ENCODE measurements at regions not wholly inside any gene's neighbourhood (a gene's known extent, or its start where the extent isn't known, plus 50 kb on each side); places are given as distances from the start of the nearest gene placed in this dataset.
"Not testable (repeated sequence)": the region's sequence is repeated elsewhere in the genome, so short reads cannot be mapped to it uniquely, and the experiment has no call there.

DNA sequence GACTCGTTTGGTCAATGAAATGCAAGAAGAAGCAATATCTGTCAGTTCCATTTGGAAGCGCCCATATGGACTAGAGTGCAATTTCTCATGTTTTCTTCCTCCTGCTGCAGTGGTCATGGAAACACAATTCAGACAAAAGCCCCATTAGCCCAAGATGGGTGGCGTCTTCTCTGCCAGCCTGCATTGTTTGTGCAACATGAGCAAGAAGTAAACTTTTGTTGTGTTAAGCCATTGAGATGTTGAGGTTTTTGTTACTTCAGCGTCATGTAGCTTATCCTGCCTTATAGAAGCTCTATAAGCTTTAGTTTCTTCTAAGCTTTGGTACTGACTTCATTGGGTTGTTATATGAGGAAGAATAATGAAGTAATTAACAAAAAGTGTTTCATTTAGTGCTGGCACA is 137.4 kb downstream of the NPIPB5 start:
- no peak overlapping the region for H3K4me3 ChIP-seq (ENCODE audit: low read depth, low read length)
- in situ Hi-C loops (cut with HindIII; ENCODE audit: low sequenced_read_pairs): no loop called here
- no peak for DNase-seq (ENCODE audit: low read depth, low spot score)

DNA sequence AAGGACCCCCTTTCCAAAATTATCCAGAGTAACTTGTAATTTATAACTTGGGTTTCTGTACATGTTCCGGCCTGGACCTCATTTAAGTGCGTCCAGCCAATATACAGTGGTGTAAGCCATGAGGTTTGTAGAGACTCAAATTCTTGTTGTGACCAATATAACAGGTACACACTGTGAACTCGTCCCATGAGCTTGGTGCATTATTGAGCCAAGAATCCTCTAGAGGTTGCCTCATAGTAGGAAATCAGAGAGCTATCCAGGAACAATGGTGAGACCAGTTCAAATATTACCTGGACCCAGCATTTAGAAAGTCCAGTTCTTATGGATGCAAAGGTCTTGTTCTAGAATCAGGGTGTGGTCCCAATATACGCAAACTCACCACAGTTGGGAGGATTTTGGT is 138.2 kb downstream of the NPIPB5 start:
- TF ChIP-seq, protein P1, sequence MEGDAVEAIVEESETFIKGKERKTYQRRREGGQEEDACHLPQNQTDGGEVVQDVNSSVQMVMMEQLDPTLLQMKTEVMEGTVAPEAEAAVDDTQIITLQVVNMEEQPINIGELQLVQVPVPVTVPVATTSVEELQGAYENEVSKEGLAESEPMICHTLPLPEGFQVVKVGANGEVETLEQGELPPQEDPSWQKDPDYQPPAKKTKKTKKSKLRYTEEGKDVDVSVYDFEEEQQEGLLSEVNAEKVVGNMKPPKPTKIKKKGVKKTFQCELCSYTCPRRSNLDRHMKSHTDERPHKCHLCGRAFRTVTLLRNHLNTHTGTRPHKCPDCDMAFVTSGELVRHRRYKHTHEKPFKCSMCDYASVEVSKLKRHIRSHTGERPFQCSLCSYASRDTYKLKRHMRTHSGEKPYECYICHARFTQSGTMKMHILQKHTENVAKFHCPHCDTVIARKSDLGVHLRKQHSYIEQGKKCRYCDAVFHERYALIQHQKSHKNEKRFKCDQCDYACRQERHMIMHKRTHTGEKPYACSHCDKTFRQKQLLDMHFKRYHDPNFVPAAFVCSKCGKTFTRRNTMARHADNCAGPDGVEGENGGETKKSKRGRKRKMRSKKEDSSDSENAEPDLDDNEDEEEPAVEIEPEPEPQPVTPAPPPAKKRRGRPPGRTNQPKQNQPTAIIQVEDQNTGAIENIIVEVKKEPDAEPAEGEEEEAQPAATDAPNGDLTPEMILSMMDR (IDR thresholded peaks at IDR 0.05; ENCODE audit: low read depth, low read length): no peak
- in situ Hi-C loops (cut with HindIII; ENCODE audit: low sequenced_read_pairs): no loop called here
- no peak for DNase-seq (ENCODE audit: low read depth, low spot score)
- no peak overlapping the region for H3K4me3 ChIP-seq (ENCODE audit: low read depth, low read length)

More for the DNA sequence above, 137.4 kb downstream of the NPIPB5 start:
- TF ChIP-seq, protein P1 (IDR thresholded peaks at IDR 0.05; ENCODE audit: low read depth, low read length): no peak

DNA sequence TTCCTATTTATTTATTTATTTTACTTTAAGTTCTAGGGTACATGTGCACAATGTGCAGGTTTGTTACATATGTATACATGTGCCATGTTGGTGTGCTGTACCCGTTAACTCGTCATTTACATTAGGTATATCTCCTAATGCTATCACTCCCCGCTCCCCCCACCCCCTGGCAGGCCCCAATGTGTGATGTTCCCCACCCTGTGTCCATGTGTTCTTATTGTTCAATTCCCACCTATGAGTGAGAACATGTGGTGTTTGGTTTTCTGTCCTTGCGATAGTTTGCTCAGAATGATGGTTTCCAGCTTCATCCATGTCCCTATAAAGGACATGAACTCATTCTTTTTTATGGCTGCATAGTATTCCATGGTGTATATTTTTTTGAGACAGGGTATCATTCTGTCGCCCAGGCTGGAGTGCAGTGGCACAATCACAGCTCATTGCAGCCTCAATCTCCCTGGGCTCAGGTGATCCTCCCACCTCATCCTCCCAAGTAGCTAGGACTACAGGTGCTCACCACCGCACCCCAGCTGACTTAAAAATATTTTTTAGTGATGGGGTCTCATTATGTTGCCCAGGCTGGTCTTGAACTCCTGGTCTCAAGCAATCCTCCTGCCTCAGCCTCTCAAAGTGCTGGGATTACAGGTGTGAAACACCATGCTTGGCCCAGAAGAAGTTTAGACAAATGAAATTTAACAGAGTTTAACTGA is 140.6 kb downstream of the NPIPB5 start:
- DNase-seq (ENCODE audit: low read depth, low spot score); H3K4me3 ChIP-seq (ENCODE audit: low read depth, low read length); in situ Hi-C loops (cut with HindIII; ENCODE audit: low sequenced_read_pairs): not testable (repeated sequence)

DNA sequence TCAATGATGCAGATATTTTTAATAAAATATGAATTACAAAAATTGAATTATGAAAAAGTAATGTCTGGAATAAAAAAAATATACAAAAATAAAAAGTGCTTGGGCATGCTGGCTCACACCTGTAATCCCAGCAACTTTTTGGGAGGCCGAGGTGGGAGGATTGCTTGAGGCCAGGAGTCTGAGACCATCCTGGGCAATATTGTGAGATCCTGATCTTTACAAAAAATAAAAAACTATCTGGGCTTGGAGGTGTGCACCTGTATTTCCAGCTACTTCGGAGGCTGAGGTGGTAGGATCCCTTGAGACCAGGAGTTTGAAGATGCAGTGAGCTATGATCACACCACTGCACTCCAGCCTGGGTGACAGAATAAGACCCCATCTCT is 141.8 kb downstream of the NPIPB5 start:
- in situ Hi-C loops (cut with HindIII; ENCODE audit: low sequenced_read_pairs): no loop called here
- no peak for DNase-seq (ENCODE audit: low read depth, low spot score)
- TF ChIP-seq, protein P1 (IDR thresholded peaks at IDR 0.05; ENCODE audit: low read depth, low read length): no peak
- H3K4me3 ChIP-seq (ENCODE audit: low read depth, low read length): no peak overlapping the region

DNA sequence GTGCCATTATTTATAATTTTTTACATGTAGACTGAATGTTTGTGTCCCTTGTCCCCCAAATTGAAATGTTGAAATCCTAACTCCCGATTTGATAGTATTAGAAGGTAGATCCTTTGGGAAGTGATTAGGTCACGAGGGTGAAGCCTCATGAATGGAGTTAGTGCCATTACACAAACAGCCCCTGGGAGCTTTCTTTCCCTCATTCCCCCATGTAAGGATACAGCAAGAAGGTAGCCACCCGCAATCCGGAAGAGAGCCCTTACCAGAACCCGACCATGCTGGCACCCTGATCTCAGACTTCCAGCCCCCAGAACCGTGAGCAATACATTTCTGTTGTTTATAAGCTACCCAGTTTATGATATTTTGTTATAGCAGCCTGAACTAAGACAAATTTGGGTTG is 143.2 kb downstream of the NPIPB5 start:
- in situ Hi-C loops (cut with HindIII; ENCODE audit: low sequenced_read_pairs): no loop called here
- TF ChIP-seq, protein P1 (IDR thresholded peaks at IDR 0.05; ENCODE audit: low read depth, low read length): no peak
- no peak for DNase-seq (ENCODE audit: low read depth, low spot score)
- H3K4me3 ChIP-seq (ENCODE audit: low read depth, low read length): no peak overlapping the region

DNA sequence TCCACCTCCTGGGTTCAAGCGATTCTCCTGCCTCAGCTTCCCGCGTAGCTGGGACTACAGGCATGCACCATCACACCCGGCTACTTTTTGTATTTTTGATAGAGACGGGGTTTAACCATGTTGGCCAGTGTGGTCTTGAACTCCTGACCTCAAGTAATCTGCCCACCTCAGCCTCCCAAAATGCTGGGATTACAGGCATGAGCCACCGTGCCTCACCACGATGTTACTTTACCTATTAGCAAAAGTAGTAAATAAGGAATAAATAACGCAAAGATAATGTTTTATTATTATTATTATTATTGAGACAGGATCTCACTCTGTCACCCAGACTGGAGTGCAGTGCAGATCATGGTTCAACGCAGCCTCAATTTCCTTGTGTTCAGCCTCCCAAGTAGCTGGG is 145.9 kb downstream of the NPIPB5 start:
- in situ Hi-C loops (cut with HindIII; ENCODE audit: low sequenced_read_pairs); DNase-seq (ENCODE audit: low read depth, low spot score); H3K4me3 ChIP-seq (ENCODE audit: low read depth, low read length): not testable (repeated sequence)

DNA sequence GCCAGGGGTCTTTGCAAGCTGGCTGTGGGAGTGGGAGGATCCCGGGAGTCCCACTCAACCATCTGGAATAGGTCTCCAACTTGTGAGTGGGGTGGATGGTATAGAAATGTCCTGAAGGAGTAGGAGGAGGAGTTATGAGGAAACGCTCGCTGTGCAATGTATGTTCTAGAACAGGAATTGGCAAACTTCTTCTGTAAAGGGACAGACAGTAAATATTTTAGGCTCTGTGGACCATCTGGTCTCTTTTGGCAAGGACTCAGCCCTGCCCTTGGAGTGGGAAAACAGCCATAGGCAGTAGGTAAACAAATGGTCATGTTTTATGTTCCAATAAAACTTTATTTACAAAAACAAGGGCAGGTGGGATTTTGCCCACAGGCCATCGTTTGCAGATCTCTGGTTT is 149.2 kb downstream of the NPIPB5 start:
- TF ChIP-seq, protein P1 (IDR thresholded peaks at IDR 0.05; ENCODE audit: low read depth, low read length): no peak
- DNase-seq (ENCODE audit: low read depth, low spot score): no peak
- H3K4me3 ChIP-seq (ENCODE audit: low read depth, low read length): no peak overlapping the region
- in situ Hi-C loops (cut with HindIII; ENCODE audit: low sequenced_read_pairs): no loop called here

All from astrocyte of the spinal cord (primary cell).